AG04450 (cell line): ENCODE measurements at regions not wholly inside any gene's neighbourhood (a gene's known extent, or its start where the extent isn't known, plus 50 kb on each side); places are given as distances from the start of the nearest gene placed in this dataset.

Source experiments
- CTCF ChIA-PET: fragments of 300-600, 350-600 bp; formaldehyde crosslinking; extraction: SDS; loops from one replicate; lab custom pipeline; 2022; ENCODE audit warnings: antibody characterized with exemption, inconsistent platforms; lab: Charles Lee
- POLR2A ChIA-PET: fragments of 350-600 bp; formaldehyde crosslinking; extraction: SDS; loops from one replicate; lab custom pipeline; 2021; ENCODE audit warnings: antibody characterized with exemption, inconsistent platforms; lab: Yijun Ruan, JAX
- DNase-seq: peaks from one replicate; pipeline ENCODE4 v3.0.0-alpha.2; 2011; ENCODE audit warnings: low read depth, low spot score
- H3K27ac ChIP-seq: one replicate; pipeline ENCODE4 v1.5.1; 2012; ENCODE audit warnings: low read depth, low read length, control low read depth
- H3K27me3 ChIP-seq: one replicate; pipeline ENCODE4 v1.6.0; 2012; ENCODE audit warnings: low read length; ENCODE audit not compliant: control insufficient read depth, insufficient read depth
- H3K4me3 ChIP-seq: 2 replicates; pipeline ENCODE4 v1.5.1; 2011; ENCODE audit warnings: mild to moderate bottlenecking, low read depth, low read length, control low read depth
- H3K9me3 ChIP-seq: 2 replicates; pipeline ENCODE4 v1.5.1; 2012; ENCODE audit warnings: low read length; ENCODE audit not compliant: control insufficient read depth, insufficient read depth
- TF ChIP-seq, protein P1 (sequence below): IDR thresholded peaks from 2 replicates; pipeline ENCODE4 v1.5.1; 2011; ENCODE audit warnings: low read depth, low read length, control low read depth, inconsistent platforms

DNA sequence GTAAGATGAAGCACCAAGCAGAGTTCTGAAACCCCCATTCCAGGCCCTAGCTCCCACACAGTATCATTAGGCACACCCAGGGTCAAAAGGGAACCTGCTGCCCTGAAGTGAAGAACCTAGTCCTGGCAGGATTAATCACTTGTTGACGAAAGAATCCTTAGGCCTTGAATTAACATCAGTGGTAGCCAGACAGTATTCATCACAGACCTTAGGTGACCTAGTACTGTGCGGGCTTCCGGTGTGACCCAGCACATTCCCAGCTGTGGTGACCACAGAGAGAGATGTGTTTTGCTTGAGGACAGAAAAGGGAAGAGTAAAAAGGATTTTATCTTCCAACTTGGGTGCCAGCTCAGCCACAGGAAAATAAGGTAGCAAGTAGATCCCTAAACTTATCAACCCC is 1071.4 kb upstream of the FAM98A start:
- POLR2A ChIA-PET = no interaction called here
- TF ChIP-seq, protein P1, sequence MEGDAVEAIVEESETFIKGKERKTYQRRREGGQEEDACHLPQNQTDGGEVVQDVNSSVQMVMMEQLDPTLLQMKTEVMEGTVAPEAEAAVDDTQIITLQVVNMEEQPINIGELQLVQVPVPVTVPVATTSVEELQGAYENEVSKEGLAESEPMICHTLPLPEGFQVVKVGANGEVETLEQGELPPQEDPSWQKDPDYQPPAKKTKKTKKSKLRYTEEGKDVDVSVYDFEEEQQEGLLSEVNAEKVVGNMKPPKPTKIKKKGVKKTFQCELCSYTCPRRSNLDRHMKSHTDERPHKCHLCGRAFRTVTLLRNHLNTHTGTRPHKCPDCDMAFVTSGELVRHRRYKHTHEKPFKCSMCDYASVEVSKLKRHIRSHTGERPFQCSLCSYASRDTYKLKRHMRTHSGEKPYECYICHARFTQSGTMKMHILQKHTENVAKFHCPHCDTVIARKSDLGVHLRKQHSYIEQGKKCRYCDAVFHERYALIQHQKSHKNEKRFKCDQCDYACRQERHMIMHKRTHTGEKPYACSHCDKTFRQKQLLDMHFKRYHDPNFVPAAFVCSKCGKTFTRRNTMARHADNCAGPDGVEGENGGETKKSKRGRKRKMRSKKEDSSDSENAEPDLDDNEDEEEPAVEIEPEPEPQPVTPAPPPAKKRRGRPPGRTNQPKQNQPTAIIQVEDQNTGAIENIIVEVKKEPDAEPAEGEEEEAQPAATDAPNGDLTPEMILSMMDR = no peak

DNA sequence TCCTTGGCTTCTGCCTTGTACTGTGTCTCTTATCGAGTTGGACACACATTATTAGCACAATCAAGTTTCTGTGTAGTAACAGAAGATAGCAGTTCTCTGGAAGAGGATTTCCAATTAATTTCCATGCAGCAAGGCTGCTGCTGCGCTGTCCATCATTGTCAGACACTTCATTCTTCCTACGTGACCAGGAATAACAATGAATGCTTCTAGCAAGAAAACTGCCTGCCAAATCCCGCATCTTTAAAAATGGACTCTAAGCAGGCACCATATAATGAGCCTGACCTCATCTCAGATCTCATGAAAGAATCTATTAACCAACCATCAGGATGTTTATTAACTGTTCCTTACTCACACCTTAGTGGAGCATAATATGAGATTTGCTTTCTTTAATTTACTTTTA is 1067.7 kb upstream of the FAM98A start:
- H3K9me3 ChIP-seq = peaks cover 12% of the 10 kb centered on the region
- H3K4me3 ChIP-seq = no peak overlapping the region
- no peak overlapping the region for H3K27ac ChIP-seq
- TF ChIP-seq, protein P1 = no peak
- ChIA-PET POLR2A (no interaction called here), CTCF (no interaction called here)
- no peaks in the 10 kb centered on the region for H3K27me3 ChIP-seq
- no peak for DNase-seq

More for the DNA sequence above, 1071.4 kb upstream of the FAM98A start:
- CTCF ChIA-PET = no interaction called here
- Histone ChIP-seq H3K4me3 (no peak overlapping the region), H3K27me3 (no peaks in the 10 kb centered on the region), H3K9me3 (peaks cover 14% of the 10 kb centered on the region), H3K27ac (no peak overlapping the region)
- no peak for DNase-seq

DNA sequence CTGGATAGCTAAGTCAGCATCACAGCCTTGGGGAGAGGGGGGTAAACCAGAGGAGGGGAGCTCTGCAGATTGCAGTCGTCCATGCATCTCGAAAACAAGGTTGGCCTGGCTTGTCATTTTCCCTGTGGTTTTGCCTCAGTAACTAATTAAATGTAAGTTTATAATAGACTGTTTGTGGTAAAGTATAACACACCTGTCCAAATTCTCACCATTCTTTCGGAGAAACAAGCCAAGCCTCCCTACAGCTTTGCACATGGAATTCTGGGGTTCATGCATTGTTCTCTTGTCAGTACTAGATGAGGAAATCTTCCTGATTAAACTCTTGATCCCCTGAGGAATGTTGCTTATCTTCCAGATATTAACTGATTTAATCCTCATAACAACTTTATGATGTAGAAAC is 1065.2 kb upstream of the FAM98A start:
- H3K27ac ChIP-seq = no peak overlapping the region
- no peaks in the 10 kb centered on the region for H3K27me3 ChIP-seq
- DNase-seq = no peak
- no peak overlapping the region for H3K4me3 ChIP-seq
- TF ChIP-seq, protein P1 = no peak
- peaks cover 7% of the 10 kb centered on the region for H3K9me3 ChIP-seq
- ChIA-PET POLR2A (no interaction called here), CTCF (no interaction called here)

DNA sequence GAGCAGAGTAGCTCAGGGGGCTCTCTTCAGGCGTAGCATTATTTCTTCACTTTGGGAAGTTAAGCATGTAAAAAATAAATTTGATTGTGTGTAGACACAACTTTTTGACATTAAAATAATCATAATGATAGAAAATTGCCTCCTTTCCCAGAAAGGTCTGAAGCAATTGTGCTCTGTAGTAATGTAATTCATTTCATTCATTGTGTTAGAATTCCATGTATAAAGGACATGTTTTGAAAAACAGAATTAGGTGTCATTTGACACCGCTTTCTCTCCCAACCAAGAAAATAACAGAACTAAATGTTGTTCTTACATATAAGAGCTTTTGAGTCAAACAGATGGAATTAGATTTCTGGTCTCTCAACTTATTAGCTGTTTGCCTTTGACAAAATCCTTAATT is 1064.2 kb upstream of the FAM98A start:
- TF ChIP-seq, protein P1 = no peak
- Histone ChIP-seq H3K27me3 (no peaks in the 10 kb centered on the region), H3K27ac (no peak overlapping the region), H3K4me3 (no peak overlapping the region), H3K9me3 (peaks cover 7% of the 10 kb centered on the region)
- ChIA-PET CTCF (no interaction called here), POLR2A (no interaction called here)
- no peak for DNase-seq

DNA sequence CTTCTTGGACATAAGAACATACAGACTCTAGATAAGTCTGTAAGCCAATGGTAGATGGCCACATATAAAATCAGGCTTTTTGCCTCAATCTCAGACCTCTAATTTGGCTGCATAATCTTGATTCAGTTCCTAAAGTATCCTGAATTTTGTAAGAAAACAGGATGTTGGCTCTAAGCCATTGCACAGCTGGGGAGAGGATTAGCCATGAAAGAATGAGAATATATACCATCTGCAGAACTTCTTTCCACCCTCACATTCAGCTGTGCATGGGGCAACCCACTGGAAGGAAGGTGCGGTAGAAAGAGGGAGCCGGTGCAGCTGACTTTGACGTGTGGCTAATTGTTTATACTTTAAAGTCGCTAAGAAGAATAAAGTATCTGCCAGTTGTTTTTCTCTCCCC is 1061.6 kb upstream of the FAM98A start:
- Histone ChIP-seq H3K9me3 (peaks cover 7% of the 10 kb centered on the region), H3K4me3 (no peak overlapping the region), H3K27ac (no peak overlapping the region), H3K27me3 (no peaks in the 10 kb centered on the region)
- ChIA-PET POLR2A (no interaction called here), CTCF (no interaction called here)
- DNase-seq = no peak
- TF ChIP-seq, protein P1 = no peak
